ENCODE measurements at regions not wholly inside any gene's neighbourhood (a gene's known extent, or its start where the extent isn't known, plus 50 kb on each side); places are given as distances from the start of the nearest gene placed in this dataset.

DNA sequence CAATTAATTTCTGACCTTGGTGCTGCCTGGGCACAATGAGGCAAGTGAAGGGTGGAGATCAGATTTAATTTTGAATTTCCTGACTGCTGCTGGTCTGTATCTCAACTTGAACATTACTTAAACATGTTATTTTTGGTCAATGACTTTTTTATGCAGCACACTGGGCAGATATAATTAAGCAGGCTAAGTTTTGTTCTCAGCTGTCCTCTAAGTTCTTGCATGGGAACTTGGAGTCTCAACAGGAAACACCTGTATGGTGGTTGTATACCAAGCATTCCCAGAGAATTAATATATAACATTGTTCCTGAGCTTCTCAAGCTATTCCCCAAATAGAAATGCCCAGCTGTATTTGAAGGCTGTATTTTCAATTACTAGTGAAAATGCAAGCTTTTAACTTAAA lies 113.5 kb upstream of the EDNRB start:
- H3K4me3 ChIP-seq (replicated peaks in 1 of 3; ENCODE audit: insufficient read depth in 1 of 3, low read depth in 2 of 3, low read length in 3 of 3), result no peak overlapping the region
- POLR2A ChIA-PET, result no interaction called here
- no peak overlapping the region for H3K9ac ChIP-seq (ENCODE audit: insufficient read depth, low read depth, low read length)
- no peaks in the 10 kb centered on the region for H3K4me1 ChIP-seq (ENCODE audit: insufficient read depth, low read length)
- no peak overlapping the region for H3K27ac ChIP-seq (ENCODE audit: extremely low read length, insufficient read depth, low read length)
- H3K36me3 ChIP-seq (replicated peaks in 1 of 2; ENCODE audit: control insufficient read depth in 1 of 2, insufficient read depth in 2 of 2, low read length in 2 of 2), result no peaks in the 10 kb centered on the region
- TF ChIP-seq CAMTA2 (CRISPR knock-in tag; IDR thresholded peaks at IDR 0.05; ENCODE audit: borderline replicate concordance), result no peak
- no peak for TF ChIP-seq CBFB (CRISPR knock-in tag; IDR thresholded peaks at IDR 0.05)
- H2AFZ ChIP-seq (ENCODE audit: low read length), result no peak overlapping the region
- no peaks in the 10 kb centered on the region for H4K20me1 ChIP-seq (ENCODE audit: insufficient read depth, low read length)
- BruUV-seq (replicated peaks), result no TSS peak
- ATAC-seq (no peak), FAIRE-seq (no peak), DNase-seq (ENCODE audit: low spot score) (no peak)
- in situ Hi-C loops (cut with HindIII; ENCODE audit: extremely low pct_ligation_motif_present, low pct_unique_long_range_greater_than_20kb), result no loop called here
- intact Hi-C loops (cut with micrococcal nuclease; ENCODE audit: unreplicated experiment), result no loop called here
- CTCF ChIA-PET (ENCODE audit: low intra/inter-chr PET ratio, low total read pairs), result no interaction called here
- H3K9me3 ChIP-seq (ENCODE audit: low read length), result peaks cover 34% of the 10 kb centered on the region
- no peaks in the 10 kb centered on the region for H3K27me3 ChIP-seq (ENCODE audit: control insufficient read depth in 1 of 2, insufficient read depth in 2 of 2, low read length in 2 of 2)
- no peaks in the 10 kb centered on the region for H3K79me2 ChIP-seq (ENCODE audit: insufficient read depth, low read length)
- no peak overlapping the region for H3K4me2 ChIP-seq (ENCODE audit: low read depth, low read length)

GRCh38 chr13:78030341-78030896 lies 111.8 kb upstream of the EDNRB start:
- FAIRE-seq (no peak), DNase-seq (ENCODE audit: low spot score) (no peak), ATAC-seq (no peak)
- POLR2A ChIA-PET, result no interaction called here
- Histone ChIP-seq H3K27me3 (ENCODE audit: control insufficient read depth in 1 of 2, insufficient read depth in 2 of 2, low read length in 2 of 2) (no peaks in the 10 kb centered on the region; a peak in 1 of 5 replicates), H3K9me3 (ENCODE audit: low read length) (peaks cover 32% of the 10 kb centered on the region), H3K36me3 (replicated peaks in 1 of 2; ENCODE audit: control insufficient read depth in 1 of 2, insufficient read depth in 2 of 2, low read length in 2 of 2) (no peaks in the 10 kb centered on the region), H3K27ac (ENCODE audit: extremely low read length, insufficient read depth, low read length) (no peak overlapping the region), H3K9ac (ENCODE audit: insufficient read depth, low read depth, low read length) (no peak overlapping the region), H3K4me2 (ENCODE audit: low read depth, low read length) (no peak overlapping the region), H3K4me3 (replicated peaks in 1 of 3; ENCODE audit: insufficient read depth in 1 of 3, low read depth in 2 of 3, low read length in 3 of 3) (no peak overlapping the region), H2AFZ (ENCODE audit: low read length) (no peak overlapping the region), H3K4me1 (ENCODE audit: insufficient read depth, low read length) (no peaks in the 10 kb centered on the region), H4K20me1 (ENCODE audit: insufficient read depth, low read length) (no peaks in the 10 kb centered on the region), H3K79me2 (ENCODE audit: insufficient read depth, low read length) (no peaks in the 10 kb centered on the region)
- 6% methylated on average over 2 of the region's 2 CpGs for whole genome bisulfite sequencing (ENCODE audit: low lambda C conversion rate)
- CTCF ChIA-PET (ENCODE audit: low intra/inter-chr PET ratio, low total read pairs), result no interaction called here
- in situ Hi-C loops (cut with HindIII; ENCODE audit: extremely low pct_ligation_motif_present, low pct_unique_long_range_greater_than_20kb) (no loop called here), intact Hi-C loops (cut with micrococcal nuclease; ENCODE audit: unreplicated experiment) (no loop called here)
- no TSS peak for BruUV-seq (replicated peaks)
- TF ChIP-seq FIP1L1 (IDR thresholded peaks at IDR 0.05; ENCODE audit: borderline replicate concordance, insufficient read depth, low read depth, low read length), result no peak
- no peak for TF ChIP-seq AHDC1 (CRISPR knock-in tag; IDR thresholded peaks at IDR 0.05; ENCODE audit: borderline replicate concordance)
- no peak for TF ChIP-seq MXD4 (CRISPR knock-in tag; IDR thresholded peaks at IDR 0.05)
- TF ChIP-seq HOXD1 (CRISPR knock-in tag; IDR thresholded peaks at IDR 0.05), result no peak
- no peak for TF ChIP-seq HNF4G (IDR thresholded peaks at IDR 0.05; ENCODE audit: borderline replicate concordance, low read depth, low read length)
- TF ChIP-seq HNF4G (CRISPR knock-in tag; IDR thresholded peaks at IDR 0.05; ENCODE audit: borderline replicate concordance, low read depth), result no peak
- TF ChIP-seq, protein P1, sequence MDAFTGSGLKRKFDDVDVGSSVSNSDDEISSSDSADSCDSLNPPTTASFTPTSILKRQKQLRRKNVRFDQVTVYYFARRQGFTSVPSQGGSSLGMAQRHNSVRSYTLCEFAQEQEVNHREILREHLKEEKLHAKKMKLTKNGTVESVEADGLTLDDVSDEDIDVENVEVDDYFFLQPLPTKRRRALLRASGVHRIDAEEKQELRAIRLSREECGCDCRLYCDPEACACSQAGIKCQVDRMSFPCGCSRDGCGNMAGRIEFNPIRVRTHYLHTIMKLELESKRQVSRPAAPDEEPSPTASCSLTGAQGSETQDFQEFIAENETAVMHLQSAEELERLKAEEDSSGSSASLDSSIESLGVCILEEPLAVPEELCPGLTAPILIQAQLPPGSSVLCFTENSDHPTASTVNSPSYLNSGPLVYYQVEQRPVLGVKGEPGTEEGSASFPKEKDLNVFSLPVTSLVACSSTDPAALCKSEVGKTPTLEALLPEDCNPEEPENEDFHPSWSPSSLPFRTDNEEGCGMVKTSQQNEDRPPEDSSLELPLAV (CRISPR knock-in tag; conservative IDR thresholded peaks at IDR 0.05; ENCODE audit: low read depth), result no peak
- no peak for TF ChIP-seq KDM5A (IDR thresholded peaks at IDR 0.05; ENCODE audit: borderline replicate concordance, low read length)
- TF ChIP-seq SRSF9 (IDR thresholded peaks at IDR 0.05; ENCODE audit: borderline replicate concordance, insufficient read depth, low read depth, low read length, poor library complexity, severe bottlenecking), result no peak
- no peak for TF ChIP-seq PHB2 (IDR thresholded peaks at IDR 0.05; ENCODE audit: partially characterized antibody)

All from HepG2 (cell line).